PFSK-1 (cell line): ENCODE measurements at regions not wholly inside any gene's neighbourhood (a gene's known extent, or its start where the extent isn't known, plus 50 kb on each side); places are given as distances from the start of the nearest gene placed in this dataset.

ENCODE experiments used
- FOXP2 ChIP-seq: optimal IDR thresholded peaks from 2 replicates; pipeline ENCODE3; 2011; ENCODE audit warnings: borderline replicate concordance, control low read depth, inconsistent platforms; ENCODE audit not compliant: insufficient read depth; ENCODE audit errors: extremely low read length, extremely low read depth
- POLR2AphosphoS5 ChIP-seq: IDR thresholded peaks from 2 replicates; pipeline ENCODE4 v1.6.1; 2012; ENCODE audit warnings: low read depth, mild to moderate bottlenecking, control low read depth, low read length, moderate library complexity
- REST ChIP-seq, 2 experiments: IDR thresholded peaks; 2 replicates each; pipeline versions ENCODE4 v1.6.1 to v1.8.0; 2011 to 2012; ENCODE audit warnings: low read depth in 2 of 2, low read length in 2 of 2, control low read depth in 1 of 2, inconsistent platforms in 1 of 2, mild to moderate bottlenecking in 1 of 2, moderate library complexity in 1 of 2; ENCODE audit not compliant: insufficient read depth in 1 of 2
- SIN3A ChIP-seq: IDR thresholded peaks from 2 replicates; pipeline ENCODE4 v1.6.1; 2012; ENCODE audit warnings: mild to moderate bottlenecking, low read length, moderate library complexity, borderline replicate concordance; ENCODE audit not compliant: insufficient read depth
- TAF1 ChIP-seq: IDR thresholded peaks from 2 replicates; pipeline ENCODE4 v1.6.1; 2012; ENCODE audit warnings: low read length, control low read depth, borderline replicate concordance; ENCODE audit not compliant: insufficient read depth

GRCh38 chr14:54048736-54049135 lies 92.1 kb upstream of the BMP4 start:
- TF ChIP-seq REST (IDR thresholded peaks at IDR 0.05; ENCODE audit: insufficient read depth in 1 of 2, low read depth in 2 of 2, low read length in 2 of 2) = no peak
- no peak for TF ChIP-seq SIN3A
- no peak for TF ChIP-seq FOXP2
- TF ChIP-seq TAF1 = no peak
- no peak for TF ChIP-seq POLR2AphosphoS5

- no peak for TF ChIP-seq SIN3A
- no peak for TF ChIP-seq TAF1
- TF ChIP-seq FOXP2 = no peak
- no peak for TF ChIP-seq REST (IDR thresholded peaks at IDR 0.05; ENCODE audit: insufficient read depth in 1 of 2, low read depth in 2 of 2, low read length in 2 of 2)
- TF ChIP-seq POLR2AphosphoS5 = no peak
Observed at GRCh38 chr14:54050759-54051158, 94.1 kb upstream of the BMP4 start.

GRCh38 chr14:54052696-54053385 lies 96.2 kb upstream of the BMP4 start:
- TF ChIP-seq POLR2AphosphoS5 (no peak), REST (IDR thresholded peaks at IDR 0.05; ENCODE audit: insufficient read depth in 1 of 2, low read depth in 2 of 2, low read length in 2 of 2) (no peak), SIN3A (no peak), TAF1 (no peak), FOXP2 (no peak)

DNA sequence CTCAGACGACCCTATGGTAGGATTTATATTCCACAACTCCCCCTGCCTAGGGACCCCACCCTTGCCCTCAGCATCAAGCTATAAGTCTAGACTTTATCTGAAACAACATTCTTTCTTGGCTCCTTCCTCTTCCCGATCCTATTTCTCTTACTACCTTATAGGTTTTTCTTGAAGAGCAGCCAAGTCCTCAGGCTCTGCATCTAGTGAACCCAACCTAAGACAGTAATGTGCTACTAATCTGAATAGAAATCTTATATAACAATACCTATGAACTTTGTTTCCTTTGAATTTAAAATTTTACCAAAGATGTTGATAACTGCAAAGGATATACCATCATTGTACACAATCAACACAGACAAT lies 96.7 kb upstream of the BMP4 start:
- TF ChIP-seq REST (IDR thresholded peaks at IDR 0.05; ENCODE audit: insufficient read depth in 1 of 2, low read depth in 2 of 2, low read length in 2 of 2) = no peak
- no peak for TF ChIP-seq POLR2AphosphoS5
- no peak for TF ChIP-seq FOXP2
- TF ChIP-seq TAF1 = no peak
- no peak for TF ChIP-seq SIN3A

DNA sequence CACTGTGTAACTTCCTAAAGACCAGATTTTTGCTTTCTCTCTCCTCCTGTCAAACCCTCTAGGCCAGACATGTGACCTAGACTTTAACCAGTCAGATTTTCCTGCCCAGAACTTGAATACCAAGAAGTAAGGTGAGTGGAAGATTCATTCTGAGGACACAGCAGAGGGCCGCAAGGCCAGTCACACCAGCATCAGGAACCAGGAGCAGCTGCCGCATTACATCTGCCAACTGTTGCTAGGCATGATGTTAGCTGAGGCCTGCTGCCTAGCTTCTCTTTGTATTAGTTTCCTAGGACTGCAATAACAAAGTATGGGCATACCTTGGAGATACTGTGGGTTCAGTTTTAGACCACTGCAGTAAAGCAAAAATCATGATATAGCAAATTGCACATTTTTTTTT lies 101.9 kb upstream of the BMP4 start:
- TF ChIP-seq REST (IDR thresholded peaks at IDR 0.05; ENCODE audit: insufficient read depth in 1 of 2, low read depth in 2 of 2, low read length in 2 of 2) = no peak
- no peak for TF ChIP-seq SIN3A
- no peak for TF ChIP-seq TAF1
- no peak for TF ChIP-seq POLR2AphosphoS5
- no peak for TF ChIP-seq FOXP2
